ENCODE measurements at regions not wholly inside any gene's neighbourhood (a gene's known extent, or its start where the extent isn't known, plus 50 kb on each side); places are given as distances from the start of the nearest gene placed in this dataset.

DNA sequence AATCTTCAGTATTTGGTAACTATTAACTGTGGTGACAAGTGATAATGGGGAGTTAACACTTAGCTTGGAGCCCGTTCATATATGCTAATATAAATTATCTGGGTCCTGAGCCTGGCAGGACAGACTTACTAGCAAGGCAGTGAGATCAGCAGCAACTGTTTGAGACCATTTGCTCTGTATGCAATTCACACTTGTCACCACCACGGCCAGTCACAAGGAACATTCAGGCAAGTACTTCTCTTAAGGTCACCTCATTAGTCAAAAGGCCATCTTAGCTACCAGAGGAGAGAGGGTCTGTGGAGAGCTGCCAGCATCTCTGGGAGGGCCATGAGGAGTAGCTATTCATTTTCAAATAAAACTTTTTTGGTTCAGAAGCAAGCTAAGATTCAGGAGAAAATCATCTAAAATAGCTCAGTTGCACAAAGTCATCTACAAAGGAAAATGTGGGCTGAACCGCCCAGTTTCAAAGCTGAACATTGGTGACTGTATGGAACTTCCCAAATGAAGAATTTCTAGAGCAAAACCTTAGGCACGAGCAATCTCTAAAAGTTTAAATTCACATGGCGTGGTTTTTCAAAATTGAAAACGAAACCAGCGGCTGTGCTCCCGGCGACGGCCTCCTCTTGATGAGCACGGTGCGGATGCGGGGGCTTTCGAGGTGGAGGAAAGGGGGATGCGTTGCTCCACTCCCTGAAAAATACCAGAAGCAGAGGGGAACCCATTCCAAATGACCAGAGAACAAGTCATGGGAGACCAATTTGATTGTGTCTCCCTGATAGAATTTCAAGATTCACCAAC lies 233.5 kb upstream of the MGMT start:
- DNase-seq (ENCODE audit: low read depth): no peak

DNA sequence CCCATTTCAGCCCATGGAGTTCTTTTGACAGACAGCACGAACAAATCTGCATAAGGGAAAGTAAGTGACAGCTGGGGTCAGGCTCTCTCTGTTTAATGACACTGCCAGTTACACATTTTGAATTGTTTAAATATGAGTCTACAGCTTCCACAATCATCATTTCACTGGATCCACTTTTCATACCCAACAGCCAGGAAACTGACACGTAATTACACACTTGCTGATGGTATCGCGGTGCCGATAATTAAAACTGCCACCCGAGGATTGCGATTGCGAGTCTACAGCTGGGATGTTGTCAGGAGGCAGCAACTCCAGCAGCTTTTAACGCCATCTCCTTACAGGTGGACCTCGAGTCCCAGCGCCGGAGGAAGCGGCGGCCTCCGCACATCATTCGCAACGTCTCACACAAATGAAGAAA lies 230.8 kb upstream of the MGMT start:
- DNase-seq (ENCODE audit: low read depth): no peak

DNA sequence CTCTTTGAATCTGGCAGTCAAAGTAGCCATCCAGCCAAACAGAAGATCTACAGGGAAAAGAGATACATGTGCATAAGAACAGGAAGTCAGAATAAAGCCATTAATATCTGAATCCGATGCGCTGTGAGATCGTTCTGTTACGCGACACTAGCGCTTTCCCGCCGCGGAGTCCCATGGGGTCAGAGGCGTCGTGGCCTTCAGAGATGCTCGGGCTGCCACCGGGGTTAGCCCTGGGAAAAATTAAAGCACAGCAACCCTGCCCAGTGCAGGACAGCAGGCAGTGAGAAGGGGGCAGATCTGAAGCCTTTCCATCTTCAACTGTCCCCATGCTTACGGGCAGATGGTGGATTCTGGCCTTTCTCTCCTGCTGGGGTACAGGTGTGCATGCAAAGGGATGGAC lies 225.6 kb upstream of the MGMT start:
- no peak for DNase-seq (ENCODE audit: low read depth)

DNA sequence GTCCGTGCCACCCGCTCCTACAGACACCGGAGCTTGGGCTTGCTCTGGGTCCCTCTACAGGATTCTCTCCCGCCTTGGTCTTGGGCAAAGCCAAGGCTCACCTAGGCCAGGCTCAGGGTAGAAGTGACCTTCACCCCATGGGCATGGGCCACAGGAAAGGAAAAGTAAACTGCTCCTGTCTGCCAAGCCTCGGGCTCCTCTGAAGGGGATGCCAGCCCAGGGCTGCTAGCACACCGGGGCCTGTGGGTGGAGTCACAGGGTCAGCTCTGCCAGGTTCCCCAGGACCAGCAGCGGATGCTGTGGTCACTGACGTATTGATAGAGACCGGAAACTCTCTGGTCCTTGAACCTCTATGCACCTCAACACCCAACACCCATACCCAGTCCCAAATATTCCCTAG lies 222.7 kb upstream of the MGMT start:
- DNase-seq (ENCODE audit: low read depth): no peak

DNA sequence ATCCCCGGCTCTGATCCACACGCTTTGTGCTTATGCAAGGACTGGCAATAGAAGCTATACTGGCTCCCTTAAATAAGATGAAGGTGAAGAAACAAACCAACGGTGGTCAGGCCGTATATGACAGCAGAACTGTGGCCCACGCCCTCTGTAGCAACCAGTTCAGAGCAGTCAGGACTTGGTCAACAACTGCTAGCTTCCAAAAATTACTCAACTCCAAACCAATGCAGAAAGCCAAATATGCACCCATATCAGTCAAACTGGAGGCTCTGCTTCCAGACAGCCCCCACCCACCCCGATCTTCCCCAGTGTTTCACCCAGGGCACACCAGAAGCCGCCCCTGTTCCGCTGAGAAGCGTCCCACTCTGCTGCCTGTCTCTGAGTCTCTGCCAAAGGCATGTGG lies 222.3 kb upstream of the MGMT start:
- no peak for DNase-seq (ENCODE audit: low read depth)

DNA sequence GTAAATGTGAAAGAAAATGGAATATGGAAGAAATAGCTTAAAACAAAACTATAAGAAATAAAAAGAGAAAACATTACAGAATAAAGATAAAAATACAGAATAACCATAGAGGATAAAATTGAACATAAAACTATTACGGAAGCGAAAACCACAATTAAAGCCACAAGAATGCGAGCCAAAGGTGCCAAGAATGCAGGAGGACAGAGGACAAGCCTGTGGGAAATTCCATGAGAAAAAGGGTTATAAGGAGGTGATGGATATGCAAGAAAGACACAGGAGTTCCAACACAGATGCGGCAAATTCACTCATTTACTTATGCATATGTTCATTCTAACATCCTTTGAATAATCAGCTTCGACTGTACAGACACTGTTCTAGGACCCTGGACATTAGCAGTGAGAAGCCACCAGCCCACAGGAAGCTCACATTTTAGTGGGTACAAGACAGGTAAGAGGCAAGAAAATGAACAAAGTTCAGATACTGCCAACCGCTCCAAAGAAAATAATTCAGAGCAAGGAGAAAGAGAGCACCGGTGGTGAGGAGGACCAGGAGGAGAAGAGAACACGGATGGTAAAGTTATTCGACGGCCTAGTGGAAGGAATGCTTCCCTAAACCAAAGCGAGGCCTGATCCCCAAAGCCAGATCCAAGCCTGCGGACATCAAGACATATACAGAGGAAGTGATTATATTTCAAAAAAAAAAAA lies 213.7 kb upstream of the MGMT start:
- no peak for DNase-seq (ENCODE audit: low read depth)

DNA sequence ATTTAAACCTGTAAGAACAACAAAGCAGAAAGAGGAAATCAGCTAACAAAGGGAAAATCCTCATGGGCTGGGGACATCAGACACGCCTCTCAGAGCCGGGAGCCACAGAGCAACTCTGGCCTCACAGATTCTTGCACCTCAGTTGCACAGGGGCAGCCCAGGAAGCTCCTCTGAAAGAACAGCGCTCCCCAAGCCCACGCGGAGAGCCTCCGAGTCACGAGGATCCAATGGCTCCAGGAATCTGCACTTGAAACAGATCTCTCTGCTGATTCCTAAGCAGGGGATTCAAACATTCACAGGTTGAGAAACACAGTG lies 213.2 kb upstream of the MGMT start:
- no peak for DNase-seq (ENCODE audit: low read depth)

DNA sequence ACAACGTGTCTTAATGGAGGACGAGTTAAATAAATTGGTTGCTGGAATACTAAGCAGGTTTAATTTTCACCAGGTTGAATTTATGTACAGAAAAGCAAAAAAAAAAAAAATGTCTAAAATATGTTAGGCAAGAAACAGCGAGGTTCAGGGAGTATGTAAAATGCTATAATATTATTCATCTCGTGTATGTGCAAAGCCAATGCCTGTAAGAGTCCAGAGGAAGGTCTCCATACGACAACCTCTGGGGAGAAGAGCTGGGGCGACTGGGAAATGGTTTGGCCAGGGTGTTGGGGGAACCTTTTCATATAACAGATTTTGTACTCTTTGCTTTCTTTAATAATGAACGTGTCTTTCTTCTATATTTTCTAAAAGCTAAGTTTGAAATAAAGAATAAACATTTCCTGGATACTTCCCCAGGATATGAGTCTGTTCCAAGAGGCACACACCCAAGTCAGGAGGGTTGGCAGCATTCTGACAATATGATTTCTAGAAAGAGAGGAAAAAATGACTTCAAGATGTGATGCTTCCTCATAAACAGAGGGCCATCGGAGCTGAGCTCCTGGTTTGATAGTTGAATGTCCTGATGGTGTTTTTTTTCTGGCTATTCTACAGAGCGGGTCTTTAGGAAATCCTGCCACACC lies 208.6 kb upstream of the MGMT start:
- no peak for DNase-seq (ENCODE audit: low read depth)

DNA sequence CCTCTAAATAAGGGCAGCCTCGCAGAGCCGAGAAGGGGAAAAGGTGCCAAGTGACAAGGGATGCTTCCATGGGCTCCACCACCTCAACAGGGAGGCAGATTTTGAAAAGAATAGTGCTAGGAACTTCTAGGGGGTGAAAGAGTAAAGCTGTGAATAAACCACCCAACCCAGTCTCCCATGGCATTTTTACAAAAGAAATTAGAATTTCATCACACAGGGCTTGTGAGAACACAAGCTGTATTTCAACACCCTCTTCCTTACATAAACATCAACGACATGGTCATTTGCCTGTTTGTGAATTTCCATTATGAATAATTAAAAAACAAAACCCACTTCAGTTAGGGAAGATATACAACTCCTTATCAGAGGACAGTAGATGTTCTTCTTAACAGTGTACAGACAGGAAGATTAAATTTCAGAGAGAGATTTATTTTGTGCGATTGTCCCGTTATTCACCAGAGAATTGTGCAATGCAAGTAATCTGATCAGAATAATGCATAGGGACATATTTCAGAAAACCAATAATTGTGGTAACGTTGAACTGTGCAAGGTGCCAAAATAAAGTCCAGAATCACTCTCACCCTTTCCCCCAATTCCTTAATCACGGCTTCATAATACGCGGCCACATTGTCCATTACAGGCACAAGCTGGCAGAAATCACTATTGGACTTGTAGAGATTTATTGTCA lies 207.8 kb upstream of the MGMT start:
- DNase-seq (ENCODE audit: low read depth): no peak

DNA sequence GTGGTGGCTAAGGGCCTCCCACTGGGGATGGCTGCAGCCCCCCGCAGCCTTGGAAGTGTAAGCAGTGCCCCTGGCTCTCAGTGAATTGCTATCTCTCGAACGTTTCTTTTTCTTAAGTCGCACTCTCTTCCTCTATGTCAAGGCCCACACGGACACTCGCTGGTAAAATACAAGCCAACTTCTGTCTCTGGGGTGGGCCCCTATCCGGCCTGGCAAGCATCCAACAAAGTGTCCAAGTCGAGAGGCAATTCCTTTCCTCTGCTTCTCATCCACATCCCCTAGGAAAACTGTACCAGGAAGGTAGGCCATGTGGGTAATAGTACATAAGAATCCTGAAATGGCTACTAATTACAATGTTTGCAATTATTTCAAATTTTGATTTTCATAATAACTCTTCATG lies 194.9 kb upstream of the MGMT start:
- no peak for DNase-seq (ENCODE audit: low read depth)

DNA sequence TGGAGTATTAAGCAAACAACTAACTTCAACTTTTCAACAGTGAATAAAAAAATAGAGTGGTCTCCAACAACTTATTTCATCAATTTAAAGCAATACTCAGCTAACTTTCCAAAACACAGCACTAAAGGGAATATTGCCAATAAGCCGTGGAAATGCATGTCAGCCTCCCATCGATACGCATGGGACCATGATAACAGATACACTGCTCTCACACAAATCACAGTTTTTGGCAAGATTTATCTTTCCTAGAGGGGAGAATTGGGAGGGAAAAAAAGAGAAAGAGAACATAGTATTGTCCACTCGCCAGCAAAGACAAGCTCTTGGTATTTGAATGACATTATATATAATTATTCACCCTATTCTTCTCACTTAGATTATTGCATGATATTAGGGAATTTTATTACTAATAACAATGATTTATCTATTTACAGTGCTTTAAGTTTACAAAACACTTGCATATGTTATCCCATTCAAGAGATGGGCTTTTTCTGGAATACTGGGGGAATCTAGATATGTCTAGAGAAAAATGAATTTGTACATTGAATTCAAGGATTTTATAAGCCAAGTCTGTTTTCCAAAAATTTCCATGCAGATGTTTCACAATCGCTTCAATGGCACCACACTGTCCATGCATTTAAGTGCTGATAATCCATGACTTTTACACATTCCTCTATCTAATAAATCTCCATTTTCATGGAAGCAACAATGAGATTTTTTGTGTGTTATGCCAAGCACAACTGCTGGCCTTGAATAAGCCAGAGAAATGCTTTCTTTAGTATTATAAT lies 194.0 kb upstream of the MGMT start:
- no peak for DNase-seq (ENCODE audit: low read depth)

DNA sequence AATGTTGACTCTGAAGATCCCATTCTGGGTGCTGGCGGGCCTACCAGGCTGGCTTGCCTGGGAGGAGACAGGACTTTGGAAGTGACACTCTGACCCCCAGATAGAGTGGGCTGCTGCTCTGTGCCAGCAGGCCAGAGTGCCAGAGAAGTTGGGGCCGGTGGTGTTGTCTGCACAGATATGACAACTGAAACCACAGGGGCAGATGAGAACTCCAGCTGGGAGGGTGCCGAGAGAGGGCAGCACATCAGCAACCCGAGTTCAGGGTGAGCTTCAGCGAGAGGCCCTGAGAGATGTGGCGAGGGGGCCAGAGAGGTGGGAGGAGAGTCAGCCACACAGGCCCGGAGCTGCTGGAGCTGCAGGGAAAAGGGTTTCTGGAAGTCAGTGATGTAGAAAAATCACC lies 193.2 kb upstream of the MGMT start:
- no peak for DNase-seq (ENCODE audit: low read depth)

DNA sequence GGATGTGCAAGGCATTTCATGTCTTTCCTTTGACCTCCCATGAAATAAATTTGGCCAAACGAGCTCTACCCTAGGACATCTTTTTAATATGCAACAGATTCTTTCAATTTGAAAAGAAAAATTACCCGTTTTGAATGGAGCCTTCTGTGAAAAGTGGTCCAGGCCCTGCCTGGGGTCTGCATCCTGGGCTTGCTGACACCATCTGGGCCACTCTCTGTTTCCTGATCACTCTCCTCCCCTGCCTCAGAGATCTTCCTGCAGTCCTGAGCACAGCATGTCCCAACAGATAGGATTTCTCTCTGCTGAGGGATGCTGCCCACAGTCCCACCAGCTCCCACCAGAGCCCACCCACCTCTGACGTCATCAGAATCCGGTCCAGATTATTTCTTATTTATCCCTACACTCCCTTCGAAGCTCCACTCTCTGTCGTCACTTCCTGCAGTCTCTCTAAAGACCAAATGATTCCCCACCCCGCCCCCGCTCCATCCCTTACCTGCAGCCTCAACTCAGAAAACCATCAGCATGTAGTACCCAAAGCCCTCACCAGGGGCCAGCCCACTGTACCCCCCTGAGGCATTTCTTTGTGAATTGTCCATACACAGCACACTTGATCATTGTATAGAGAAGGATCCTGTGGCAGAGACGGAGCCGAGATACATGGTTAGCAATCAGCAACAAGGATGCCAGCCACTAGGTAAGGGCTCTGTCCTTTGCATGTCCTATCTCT lies 192.1 kb upstream of the MGMT start:
- no peak for DNase-seq (ENCODE audit: low read depth)

DNA sequence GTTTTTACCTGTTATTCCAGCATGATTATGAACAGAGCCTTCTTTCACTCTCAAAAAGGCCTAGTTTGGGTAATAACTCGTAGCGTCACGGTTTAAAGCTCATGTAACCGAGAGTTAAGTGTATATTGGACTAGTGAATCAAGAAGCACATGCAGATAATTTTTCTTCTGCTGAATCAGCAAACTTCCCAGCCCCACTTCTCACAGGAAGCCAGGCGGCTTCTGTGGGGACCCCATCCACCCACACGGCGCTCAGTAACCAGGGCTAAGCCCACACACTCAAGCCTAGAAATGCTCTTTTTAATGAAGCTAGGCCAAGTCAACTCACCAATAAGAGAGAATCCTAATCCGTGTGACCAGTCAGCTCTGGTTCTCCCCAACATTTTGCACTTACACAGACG lies 191.2 kb upstream of the MGMT start:
- DNase-seq (ENCODE audit: low read depth): no peak

DNA sequence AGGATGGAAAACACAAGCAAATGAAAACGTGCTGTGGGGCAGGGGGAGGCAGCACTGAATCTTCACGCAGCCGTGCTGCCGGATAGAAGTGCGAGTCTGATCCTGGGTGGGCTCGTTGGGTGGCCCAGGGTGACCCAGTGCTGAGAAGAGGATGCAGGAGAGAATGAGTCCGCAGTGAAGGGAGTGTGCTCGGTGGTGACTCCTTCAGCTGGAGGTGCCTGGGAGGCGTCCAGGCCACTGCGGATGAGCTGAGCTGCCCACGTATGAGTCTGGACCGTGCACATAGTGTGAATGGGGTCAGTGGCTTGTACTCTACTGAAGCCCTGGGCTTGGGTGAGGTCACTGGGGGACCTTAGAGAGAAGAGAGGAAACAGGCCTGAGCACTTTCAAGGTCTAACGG lies 190.0 kb upstream of the MGMT start:
- DNase-seq (ENCODE audit: low read depth): no peak

DNA sequence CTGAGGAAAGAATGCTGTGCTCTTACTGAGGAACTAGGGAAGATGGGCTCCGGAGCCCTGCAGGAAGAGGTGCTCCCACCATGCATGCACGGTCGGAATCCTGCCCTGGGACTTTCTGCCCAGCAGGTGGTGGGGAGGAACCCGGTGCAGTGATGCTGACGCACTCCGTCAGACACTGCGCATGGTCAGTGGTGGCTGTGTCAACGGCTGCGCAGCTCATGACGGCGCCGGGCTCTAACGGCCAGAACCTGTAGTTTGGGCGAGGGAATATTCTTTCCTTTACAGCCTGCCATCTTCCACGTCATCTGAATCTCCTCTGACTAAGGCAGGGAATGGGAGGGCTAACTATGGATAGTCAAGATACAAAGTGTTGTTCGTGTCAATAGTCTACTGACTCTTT lies 189.2 kb upstream of the MGMT start:
- no peak for DNase-seq (ENCODE audit: low read depth)

DNA sequence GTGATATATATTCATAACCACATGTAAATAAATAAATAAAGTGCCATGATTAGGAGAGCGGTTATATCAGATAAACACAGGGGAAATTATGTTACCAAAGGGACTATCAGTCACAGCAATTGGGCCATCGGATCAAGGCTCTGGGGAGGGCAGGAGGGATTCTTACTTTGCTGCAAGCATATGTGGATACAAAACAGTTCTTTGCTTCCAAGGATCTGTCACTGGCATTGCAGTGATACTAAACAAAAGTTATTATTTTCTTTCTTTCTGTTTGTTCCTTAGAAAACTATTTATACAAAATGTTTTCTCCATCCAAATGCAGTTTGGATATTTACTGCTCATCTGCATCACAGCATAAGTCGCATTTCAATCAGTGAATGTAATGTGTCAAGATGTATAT lies 188.4 kb upstream of the MGMT start:
- DNase-seq (ENCODE audit: low read depth): no peak

DNA sequence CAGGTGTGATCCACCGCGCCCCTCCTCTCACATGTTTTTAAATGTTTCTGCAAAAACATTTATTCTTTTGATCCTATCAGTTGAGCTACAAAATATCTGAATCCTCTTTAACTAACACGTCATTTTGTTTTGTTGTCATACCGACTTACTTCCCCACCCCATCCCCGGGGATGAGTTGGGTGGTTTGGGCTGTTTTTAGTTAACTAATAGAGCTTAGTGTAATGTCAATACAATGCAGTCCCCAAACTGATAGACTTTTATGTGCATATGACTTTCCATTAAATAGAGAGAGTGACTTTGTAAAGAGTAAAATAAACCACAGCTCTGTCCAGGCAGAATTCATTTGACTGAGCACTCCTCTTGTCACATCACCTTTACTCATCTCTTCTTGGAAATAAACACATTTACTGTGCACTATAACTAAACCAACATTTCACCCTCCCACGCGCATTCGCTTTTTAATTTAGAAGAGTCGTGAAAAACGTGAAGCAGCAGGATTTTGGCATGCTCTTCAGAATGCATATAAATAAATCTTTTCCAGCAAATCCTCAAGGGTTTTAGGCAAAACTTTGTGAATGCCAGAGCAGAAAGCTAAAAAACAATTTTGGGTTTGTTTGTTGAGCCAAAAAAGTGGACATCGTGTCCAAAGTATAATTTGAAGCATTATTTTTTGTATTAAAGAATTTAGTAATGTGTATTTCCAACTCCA lies 187.4 kb upstream of the MGMT start:
- DNase-seq (ENCODE audit: low read depth): no peak

DNA sequence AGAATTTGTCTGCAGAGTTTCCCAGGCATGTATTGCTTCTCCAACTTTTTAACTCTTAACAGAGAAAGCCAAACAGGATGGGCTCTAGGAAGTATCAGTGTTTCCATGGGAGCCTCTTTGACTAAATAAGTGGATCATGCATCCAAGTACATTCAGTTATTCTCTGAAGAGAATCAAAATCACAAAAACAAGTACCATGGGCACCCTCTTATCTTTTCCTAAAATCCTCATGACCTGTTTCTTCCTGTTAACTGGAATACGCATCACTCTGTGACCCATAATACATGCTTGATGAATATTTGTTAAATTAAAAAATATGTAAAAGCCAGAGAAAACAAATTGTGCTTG lies 186.9 kb upstream of the MGMT start:
- no peak for DNase-seq (ENCODE audit: low read depth)

DNA sequence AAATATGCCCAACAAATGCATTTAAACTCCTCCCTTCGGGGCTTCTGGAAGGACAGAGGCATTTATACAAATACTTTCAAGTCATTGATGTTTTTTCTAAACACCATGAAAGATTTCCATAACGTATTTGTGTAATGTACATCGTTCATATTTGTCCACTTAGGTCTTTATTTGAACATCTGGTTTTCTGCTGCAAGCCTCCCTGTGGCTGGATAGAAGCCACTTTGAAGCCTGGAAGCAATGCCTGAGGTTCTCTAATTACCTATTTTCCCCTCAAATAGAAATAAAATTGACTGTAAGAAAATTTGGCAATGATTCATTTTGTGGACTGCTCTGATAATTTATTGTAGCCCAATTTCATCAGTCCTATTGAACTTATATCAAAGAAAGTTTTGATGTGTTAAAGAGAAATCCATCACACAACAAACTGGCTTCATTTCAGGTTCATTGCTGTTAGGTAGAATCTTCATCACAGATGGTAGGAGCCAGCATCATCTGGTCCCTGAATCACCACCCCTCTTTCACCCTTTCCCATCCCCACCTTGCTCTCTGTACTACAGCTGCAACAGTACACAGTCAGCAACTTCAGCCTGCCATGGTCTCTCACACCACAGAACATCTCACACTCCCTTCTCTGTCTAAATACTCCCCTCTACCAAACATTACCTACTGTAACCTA lies 186.0 kb upstream of the MGMT start:
- no peak for DNase-seq (ENCODE audit: low read depth)
